A549 (cell line): ENCODE measurements at regions not wholly inside any gene's neighbourhood (a gene's known extent, or its start where the extent isn't known, plus 50 kb on each side); places are given as distances from the start of the nearest gene placed in this dataset.

Experiments used
- ATAC-seq, 2 experiments: fragments of 200-7000 bp in 1 of 2; fragments of >200 bp in 1 of 2; cut with Nextera tagmentation in 1 of 2; cut with Tn5 transposase in 1 of 2; 3 replicates each; pipeline versions ENCODE4 v1.8.0 to v1.9.1; 2018 to 2020; ENCODE audit warnings: mild to moderate bottlenecking in 1 of 2, moderate library complexity in 1 of 2
- CTCF ChIA-PET: fragments of 300-600 bp; sonication (Branson Sonifier 250); formaldehyde crosslinking; extraction: SDS; loops from one replicate; lab custom pipeline; 2021; ENCODE audit warnings: antibody characterized with exemption, inconsistent platforms; lab: Yijun Ruan, JAX
- POLR2A ChIA-PET: fragments of 350-600 bp; formaldehyde crosslinking; extraction: SDS; loops from one replicate; lab custom pipeline; 2021; ENCODE audit warnings: antibody characterized with exemption, inconsistent platforms; lab: Yijun Ruan, JAX
- DNase-seq, 2 experiments: peaks; one replicate each; pipeline versions ENCODE4 v3.0.0 to v3.0.0-alpha.2; 2011 to 2016; ENCODE audit warnings: low read depth in 1 of 2, low spot score in 1 of 2
- FAIRE-seq: peaks from 2 replicates; lab custom pipeline; 2011; peaks lifted over from hg19 to GRCh38; lab: Jason Lieb, UNC
- H3K27ac ChIP-seq, 2 experiments: fragments of >200 bp; sonication (Bioruptor Twin); formaldehyde crosslinking; 3 replicates each; pipeline ENCODE4 v1.5.1; 2016 to 2017
- H3K4me1 ChIP-seq: fragments of >200 bp; sonication (Bioruptor Twin); formaldehyde crosslinking; 3 replicates; pipeline ENCODE4 v1.6.1; 2016
- H3K4me2 ChIP-seq: fragments of >200 bp; sonication (Bioruptor Twin); formaldehyde crosslinking; 3 replicates; pipeline ENCODE4 v1.6.1; 2016
- H3K4me3 ChIP-seq: fragments of >200 bp; sonication (Bioruptor Twin); formaldehyde crosslinking; 3 replicates; pipeline ENCODE4 v1.5.1; 2016
- H3K9me3 ChIP-seq: fragments of >200 bp; sonication (Bioruptor Twin); formaldehyde crosslinking; 3 replicates; pipeline ENCODE4 v1.6.1; 2016
- ATOH8 ChIP-seq: fragments of 250-450 bp; sonication (Bioruptor Pico); IDR thresholded peaks from 2 replicates; pipeline ENCODE4 v1.5.0; 2020; ENCODE audit warnings: low read depth, mild to moderate bottlenecking, moderate library complexity
- BCL3 ChIP-seq: fragments of >200 bp; sonication (Bioruptor Twin); formaldehyde crosslinking; IDR thresholded peaks from 3 replicates; pipeline ENCODE4 v1.6.1; 2016
- CBX8 ChIP-seq: fragments of 200-600 bp; sonication (generic); IDR thresholded peaks from 2 replicates; pipeline ENCODE4 v1.6.1; 2016
- CHD4 ChIP-seq: fragments of 200-600 bp; sonication (generic); IDR thresholded peaks from 2 replicates; pipeline ENCODE4 v1.6.1; 2016; ENCODE audit warnings: antibody characterized with exemption, mild to moderate bottlenecking, borderline replicate concordance
- CTCF ChIP-seq: fragments of >200 bp; sonication (Bioruptor Twin); formaldehyde crosslinking; IDR thresholded peaks from 3 replicates; pipeline ENCODE4 v1.5.1; 2016
- EP300 ChIP-seq, 2 experiments: fragments of >200 bp; sonication (Bioruptor Twin); formaldehyde crosslinking; IDR thresholded peaks; 2 replicates in 1 of 2; 3 replicates in 1 of 2; pipeline ENCODE4 v1.6.1; 2016 to 2017
- ESRRA ChIP-seq: fragments of 150-350 bp; IDR thresholded peaks from 2 replicates; pipeline ENCODE4 v1.6.1; 2014; ENCODE audit warnings: mild to moderate bottlenecking, low read length, borderline replicate concordance
- HDAC2 ChIP-seq: fragments of 200-600 bp; sonication (generic); IDR thresholded peaks from 2 replicates; pipeline ENCODE4 v1.6.1; 2016
- HES2 ChIP-seq: fragments of >200 bp; sonication (Bioruptor Twin); formaldehyde crosslinking; IDR thresholded peaks from 2 replicates; pipeline ENCODE4 v1.6.1; 2016
- HOXB13 ChIP-seq: fragments of 250-450 bp; sonication (Bioruptor Pico); IDR thresholded peaks from 2 replicates; pipeline ENCODE4 v1.5.0; 2020; ENCODE audit warnings: low read depth, mild to moderate bottlenecking, moderate library complexity
- KDM1A ChIP-seq: fragments of 200-600 bp; sonication (generic); IDR thresholded peaks from 2 replicates; pipeline ENCODE4 v1.6.1; 2016; ENCODE audit warnings: low read depth, mild to moderate bottlenecking
- MAZ ChIP-seq: fragments of 150-350 bp; IDR thresholded peaks from 2 replicates; pipeline ENCODE4 v1.6.1; 2014; ENCODE audit warnings: antibody characterized with exemption, low read depth, low read length, borderline replicate concordance
- NFE2L2 ChIP-seq: fragments of 150-350 bp; conservative IDR thresholded peaks from 2 replicates; pipeline ENCODE4 v1.6.1; 2014; ENCODE audit warnings: low read length
- PHF8 ChIP-seq: fragments of 200-600 bp; sonication (generic); IDR thresholded peaks from 2 replicates; pipeline ENCODE4 v1.6.1; 2016; ENCODE audit warnings: low read depth, mild to moderate bottlenecking, antibody characterized with exemption, moderate library complexity, borderline replicate concordance
- RARB ChIP-seq: fragments of 250-450 bp; sonication (Bioruptor Pico); IDR thresholded peaks from 2 replicates; pipeline ENCODE4 v1.8.0; 2021; ENCODE audit warnings: mild to moderate bottlenecking, moderate library complexity
- RFX5 ChIP-seq: fragments of 450-650 bp; IDR thresholded peaks from 2 replicates; pipeline ENCODE4 v1.7.1; 2014; ENCODE audit warnings: antibody characterized with exemption, mild to moderate bottlenecking, moderate library complexity
- RNF2 ChIP-seq: fragments of 200-600 bp; sonication (generic); IDR thresholded peaks from 2 replicates; pipeline ENCODE4 v1.6.1; 2016; ENCODE audit warnings: low read depth, mild to moderate bottlenecking, antibody characterized with exemption, moderate library complexity, borderline replicate concordance
- SMC3 ChIP-seq: fragments of >200 bp; sonication (Bioruptor Twin); formaldehyde crosslinking; IDR thresholded peaks from 3 replicates; pipeline ENCODE4 v1.6.1; 2018; ENCODE audit warnings: inconsistent platforms
- TP53 ChIP-seq: fragments of 250-450 bp; sonication (Bioruptor Pico); IDR thresholded peaks from 2 replicates; pipeline ENCODE4 v1.5.0; 2021; ENCODE audit warnings: mild to moderate bottlenecking, moderate library complexity
- USF2 ChIP-seq: fragments of 450-650 bp; IDR thresholded peaks from 2 replicates; pipeline ENCODE4 v1.6.1; 2014; ENCODE audit warnings: antibody characterized with exemption
- WGBS: methylation state at CpG from one replicate; pipeline ENCODE4 v1.1.6; 2017; ENCODE audit errors: missing lambda C conversion rate; 5-methylcytosine and 5-hydroxymethylcytosine counted together
- TF ChIP-seq, protein P1 (sequence below): IDR thresholded peaks from 2 replicates; pipeline ENCODE4 v1.6.1; 2012
- TF ChIP-seq, protein P2 (sequence below): IDR thresholded peaks from 2 replicates; pipeline ENCODE4 v1.6.1; 2012
- TF ChIP-seq, protein P3 (sequence below): fragments of 250-450 bp; sonication (Bioruptor Pico); IDR thresholded peaks from 2 replicates; pipeline ENCODE4 v1.5.0; 2021; ENCODE audit warnings: mild to moderate bottlenecking, moderate library complexity, borderline replicate concordance

DNA sequence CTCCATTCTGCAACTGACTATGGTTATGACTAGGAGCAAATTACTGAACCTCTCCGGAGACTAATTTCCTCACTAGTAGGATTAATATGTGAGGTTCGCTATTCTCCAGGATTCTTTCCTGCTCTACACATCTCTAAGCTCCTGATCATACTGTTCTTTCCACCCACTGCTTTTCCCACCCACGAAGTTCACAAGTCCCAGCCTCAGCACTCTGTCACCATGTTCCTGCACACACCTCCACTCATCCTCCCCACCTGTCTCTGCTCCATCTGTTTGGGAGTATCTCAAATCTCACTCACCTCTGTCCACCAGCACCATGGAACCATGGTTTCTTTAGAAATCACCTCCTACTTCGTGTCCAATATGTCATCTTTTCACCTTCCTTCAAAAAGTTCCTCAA lies 185.3 kb downstream of the LRATD1 start:
- H3K4me3 ChIP-seq = no peak overlapping the region
- POLR2A ChIA-PET = no interaction called here
- H3K4me2 ChIP-seq = no peak overlapping the region
- CTCF ChIA-PET = no interaction called here
- 14% methylated on average over 4 of the region's 4 CpGs for WGBS
- TF ChIP-seq RFX5 (no peak), TP53 (CRISPR knock-in tag) (no peak), ATOH8 (no peak), KDM1A (no peak), HES2 (no peak)
- TF ChIP-seq, protein P1, sequence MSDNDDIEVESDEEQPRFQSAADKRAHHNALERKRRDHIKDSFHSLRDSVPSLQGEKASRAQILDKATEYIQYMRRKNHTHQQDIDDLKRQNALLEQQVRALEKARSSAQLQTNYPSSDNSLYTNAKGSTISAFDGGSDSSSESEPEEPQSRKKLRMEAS = no peak
- TF ChIP-seq, all 56 proteins: peak for 0
- no peak for ATAC-seq
- H3K4me1 ChIP-seq = no peaks in the 10 kb centered on the region
- no peaks in the 10 kb centered on the region for H3K9me3 ChIP-seq
- DNase-seq = no peak
- no peak overlapping the region for H3K27ac ChIP-seq
- FAIRE-seq = no peak

DNA sequence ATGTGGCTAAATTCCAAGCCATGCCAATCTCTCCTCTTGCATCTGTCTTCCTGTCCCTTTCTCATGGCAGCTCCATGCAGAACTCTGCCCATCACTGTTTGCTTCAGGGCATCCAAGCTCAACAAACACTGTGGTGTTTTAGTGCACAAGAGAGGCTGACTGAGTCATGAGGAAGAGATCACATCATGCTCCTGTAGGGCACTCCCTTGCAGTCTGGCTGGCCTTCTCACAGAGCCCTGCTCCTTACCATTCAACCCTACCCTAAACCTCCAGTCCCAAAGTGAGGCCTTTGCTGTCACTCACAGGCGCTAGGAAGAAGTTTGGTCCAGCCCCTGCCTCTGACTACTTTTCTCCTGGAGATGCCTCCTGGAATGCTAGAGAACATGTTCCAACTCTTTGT lies 194.0 kb downstream of the LRATD1 start:
- POLR2A ChIA-PET = no interaction called here
- Histone ChIP-seq H3K9me3 (no peaks in the 10 kb centered on the region), H3K4me1 (no peaks in the 10 kb centered on the region), H3K4me2 (no peak overlapping the region), H3K4me3 (no peak overlapping the region), H3K27ac (no peak overlapping the region)
- CTCF ChIA-PET = no interaction called here
- no peak for TF ChIP-seq USF2
- TF ChIP-seq RNF2 = no peak
- no peak for TF ChIP-seq TP53 (CRISPR knock-in tag)
- no peak for TF ChIP-seq ESRRA
- no peak for TF ChIP-seq CHD4
- TF ChIP-seq MAZ = no peak
- TF ChIP-seq, protein P2, sequence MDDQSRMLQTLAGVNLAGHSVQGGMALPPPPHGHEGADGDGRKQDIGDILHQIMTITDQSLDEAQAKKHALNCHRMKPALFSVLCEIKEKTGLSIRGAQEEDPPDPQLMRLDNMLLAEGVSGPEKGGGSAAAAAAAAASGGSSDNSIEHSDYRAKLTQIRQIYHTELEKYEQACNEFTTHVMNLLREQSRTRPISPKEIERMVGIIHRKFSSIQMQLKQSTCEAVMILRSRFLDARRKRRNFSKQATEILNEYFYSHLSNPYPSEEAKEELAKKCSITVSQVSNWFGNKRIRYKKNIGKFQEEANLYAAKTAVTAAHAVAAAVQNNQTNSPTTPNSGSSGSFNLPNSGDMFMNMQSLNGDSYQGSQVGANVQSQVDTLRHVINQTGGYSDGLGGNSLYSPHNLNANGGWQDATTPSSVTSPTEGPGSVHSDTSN = no peak
- no peak for TF ChIP-seq CBX8
- no peak for TF ChIP-seq SMC3
- DNase-seq = no peak
- FAIRE-seq = no peak
- 0% methylated on average over 1 of the region's 1 CpG for WGBS
- ATAC-seq = no peak

- 0% methylated on average over 2 of the region's 2 CpGs for WGBS
- DNase-seq (no peak), FAIRE-seq (no peak), ATAC-seq (no peak)
- Histone ChIP-seq H3K9me3 (no peaks in the 10 kb centered on the region), H3K4me2 (no peak overlapping the region), H3K4me3 (no peak overlapping the region), H3K27ac (no peak overlapping the region), H3K4me1 (no peaks in the 10 kb centered on the region)
- no peak for TF ChIP-seq MAZ
- no peak for TF ChIP-seq PHF8
- TF ChIP-seq BCL3 = no peak
- no peak for TF ChIP-seq HOXB13 (CRISPR knock-in tag)
- no peak for TF ChIP-seq RARB (CRISPR knock-in tag)
- TF ChIP-seq ATOH8 = no peak
- no peak for TF ChIP-seq KDM1A
- TF ChIP-seq ESRRA = no peak
- TF ChIP-seq CTCF = no peak
- no peak for TF ChIP-seq SMC3
- TF ChIP-seq, protein P3, sequence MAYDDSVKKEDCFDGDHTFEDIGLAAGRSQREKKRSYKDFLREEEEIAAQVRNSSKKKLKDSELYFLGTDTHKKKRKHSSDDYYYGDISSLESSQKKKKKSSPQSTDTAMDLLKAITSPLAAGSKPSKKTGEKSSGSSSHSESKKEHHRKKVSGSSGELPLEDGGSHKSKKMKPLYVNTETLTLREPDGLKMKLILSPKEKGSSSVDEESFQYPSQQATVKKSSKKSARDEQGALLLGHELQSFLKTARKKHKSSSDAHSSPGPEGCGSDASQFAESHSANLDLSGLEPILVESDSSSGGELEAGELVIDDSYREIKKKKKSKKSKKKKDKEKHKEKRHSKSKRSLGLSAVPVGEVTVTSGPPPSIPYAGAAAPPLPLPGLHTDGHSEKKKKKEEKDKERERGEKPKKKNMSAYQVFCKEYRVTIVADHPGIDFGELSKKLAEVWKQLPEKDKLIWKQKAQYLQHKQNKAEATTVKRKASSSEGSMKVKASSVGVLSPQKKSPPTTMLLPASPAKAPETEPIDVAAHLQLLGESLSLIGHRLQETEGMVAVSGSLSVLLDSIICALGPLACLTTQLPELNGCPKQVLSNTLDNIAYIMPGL (CRISPR knock-in tag) = no peak
- TF ChIP-seq NFE2L2 = no peak
- no peak for TF ChIP-seq HDAC2
- no peak for TF ChIP-seq EP300 (IDR thresholded peaks at IDR 0.05)
- POLR2A ChIA-PET = no interaction called here
- CTCF ChIA-PET = no interaction called here
These were observed 194.9 kb downstream of the LRATD1 start for GRCh38 chr2:14827226-14828023.
